ENCODE measurements at regions not wholly inside any gene's neighbourhood (a gene's known extent, or its start where the extent isn't known, plus 50 kb on each side); places are given as distances from the start of the nearest gene placed in this dataset.

DNA sequence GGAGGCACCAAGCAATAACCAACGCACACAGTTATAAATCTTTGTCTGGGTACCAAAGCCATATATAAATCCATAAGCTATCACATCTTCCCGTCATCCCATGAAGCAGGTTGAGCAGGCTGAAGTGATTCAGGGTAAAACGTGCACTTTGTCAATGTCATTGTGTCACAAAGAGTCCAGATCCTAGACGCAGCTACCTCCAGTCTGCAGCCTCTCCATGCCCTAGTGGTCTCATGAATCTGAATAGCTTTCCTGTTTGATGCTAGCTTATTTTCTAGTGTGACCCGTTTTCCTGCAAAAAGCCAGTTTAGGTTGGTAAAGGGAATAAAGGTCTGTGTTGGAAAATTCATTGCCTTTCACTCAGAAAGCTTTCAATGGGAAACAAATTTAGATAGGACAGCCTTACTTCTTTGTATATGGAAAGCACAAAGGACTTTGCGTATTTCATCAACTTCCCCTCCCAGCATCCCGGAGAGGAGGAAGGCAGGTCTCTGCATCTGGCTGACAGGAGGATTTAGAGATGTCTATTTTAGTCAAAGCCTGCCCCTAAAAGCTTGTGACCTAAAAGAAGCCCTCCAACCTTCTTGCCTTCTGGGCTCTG lies 222.3 kb upstream of the ARL4C start:
- no peak for TF ChIP-seq POLR2A (IDR thresholded peaks at IDR 0.05)
- no peak for TF ChIP-seq POLR2AphosphoS5 (IDR thresholded peaks at IDR 0.05)
- TF ChIP-seq, protein P1, sequence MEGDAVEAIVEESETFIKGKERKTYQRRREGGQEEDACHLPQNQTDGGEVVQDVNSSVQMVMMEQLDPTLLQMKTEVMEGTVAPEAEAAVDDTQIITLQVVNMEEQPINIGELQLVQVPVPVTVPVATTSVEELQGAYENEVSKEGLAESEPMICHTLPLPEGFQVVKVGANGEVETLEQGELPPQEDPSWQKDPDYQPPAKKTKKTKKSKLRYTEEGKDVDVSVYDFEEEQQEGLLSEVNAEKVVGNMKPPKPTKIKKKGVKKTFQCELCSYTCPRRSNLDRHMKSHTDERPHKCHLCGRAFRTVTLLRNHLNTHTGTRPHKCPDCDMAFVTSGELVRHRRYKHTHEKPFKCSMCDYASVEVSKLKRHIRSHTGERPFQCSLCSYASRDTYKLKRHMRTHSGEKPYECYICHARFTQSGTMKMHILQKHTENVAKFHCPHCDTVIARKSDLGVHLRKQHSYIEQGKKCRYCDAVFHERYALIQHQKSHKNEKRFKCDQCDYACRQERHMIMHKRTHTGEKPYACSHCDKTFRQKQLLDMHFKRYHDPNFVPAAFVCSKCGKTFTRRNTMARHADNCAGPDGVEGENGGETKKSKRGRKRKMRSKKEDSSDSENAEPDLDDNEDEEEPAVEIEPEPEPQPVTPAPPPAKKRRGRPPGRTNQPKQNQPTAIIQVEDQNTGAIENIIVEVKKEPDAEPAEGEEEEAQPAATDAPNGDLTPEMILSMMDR (IDR thresholded peaks at IDR 0.05), result no peak
